GM23248 (cell line): ENCODE measurements at regions not wholly inside any gene's neighbourhood (a gene's known extent, or its start where the extent isn't known, plus 50 kb on each side); places are given as distances from the start of the nearest gene placed in this dataset.
"Not testable (repeated sequence)": the region's sequence is repeated elsewhere in the genome, so short reads cannot be mapped to it uniquely, and the experiment has no call there.

Experiments
- DNase-seq: peaks from one replicate; pipeline ENCODE4 v3.0.0-alpha.2; 2015
- H2AFZ ChIP-seq: fragments of 200-600 bp; sonication (generic); 2 replicates; pipeline ENCODE4 v1.6.1; 2016; ENCODE audit warnings: antibody characterized with exemption
- H3F3A ChIP-seq: fragments of 200-600 bp; sonication (generic); 2 replicates; pipeline ENCODE4 v1.6.1; 2016; ENCODE audit warnings: mild to moderate bottlenecking, antibody characterized with exemption, mixed run types; ENCODE audit not compliant: insufficient read depth
- H3K27ac ChIP-seq: fragments of 200-600 bp; sonication (generic); 2 replicates; pipeline ENCODE4 v1.5.1; 2016; ENCODE audit warnings: mild to moderate bottlenecking
- H3K27me3 ChIP-seq: fragments of 200-600 bp; sonication (generic); replicated peaks from 2 replicates; pipeline ENCODE4 v1.6.1; 2016; ENCODE audit warnings: mild to moderate bottlenecking; ENCODE audit not compliant: insufficient read depth
- H3K36me3 ChIP-seq: fragments of 200-600 bp; sonication (generic); 2 replicates; pipeline ENCODE4 v1.6.1; 2016; ENCODE audit warnings: low read depth, mild to moderate bottlenecking
- H3K4me1 ChIP-seq: fragments of 200-600 bp; sonication (generic); 2 replicates; pipeline ENCODE4 v1.6.1; 2016; ENCODE audit warnings: mild to moderate bottlenecking; ENCODE audit not compliant: insufficient read depth
- H3K4me2 ChIP-seq: fragments of 200-600 bp; sonication (generic); one replicate; pipeline ENCODE4 v1.6.1; 2016; ENCODE audit warnings: mild to moderate bottlenecking; ENCODE audit not compliant: unreplicated experiment
- H3K4me3 ChIP-seq: fragments of 200-600 bp; sonication (generic); 2 replicates; pipeline ENCODE4 v1.5.1; 2016; ENCODE audit warnings: mild to moderate bottlenecking
- H3K79me2 ChIP-seq: fragments of 200-600 bp; sonication (generic); 2 replicates; pipeline ENCODE4 v1.6.1; 2016; ENCODE audit warnings: mild to moderate bottlenecking; ENCODE audit not compliant: insufficient read depth
- H3K9ac ChIP-seq: fragments of 200-600 bp; sonication (generic); 2 replicates; pipeline ENCODE4 v1.6.1; 2016; ENCODE audit warnings: mild to moderate bottlenecking
- H3K9me2 ChIP-seq: fragments of 200-600 bp; sonication (generic); 2 replicates; pipeline ENCODE4 v1.6.1; 2016; ENCODE audit warnings: mixed run types, mild to moderate bottlenecking, moderate library complexity; ENCODE audit not compliant: insufficient read depth
- H3K9me3 ChIP-seq: fragments of 200-600 bp; sonication (generic); one replicate; pipeline ENCODE4 v1.6.1; 2017; ENCODE audit warnings: low read depth
- H4K20me1 ChIP-seq: fragments of 200-600 bp; sonication (generic); 2 replicates; pipeline ENCODE4 v1.6.0; 2016; ENCODE audit not compliant: insufficient read depth
- EZH2 ChIP-seq: fragments of 200-600 bp; sonication (generic); IDR thresholded peaks from 2 replicates; pipeline ENCODE4 v1.6.1; 2018; ENCODE audit warnings: antibody characterized with exemption, mild to moderate bottlenecking; ENCODE audit not compliant: insufficient read depth, poor library complexity, severe bottlenecking
- EZH2phosphoT487 ChIP-seq: fragments of 200-600 bp; sonication (generic); IDR thresholded peaks from 2 replicates; pipeline ENCODE4 v1.6.1; 2018; ENCODE audit warnings: antibody characterized with exemption, moderate library complexity, mild to moderate bottlenecking, low read depth; ENCODE audit not compliant: insufficient read depth
- WGBS, 2 experiments: methylation state at CpG; one replicate each; pipeline ENCODE4 v1.1.6; 2015 to 2017; ENCODE audit warnings: low lambda C conversion rate in 2 of 2, low coverage in 1 of 2; ENCODE audit errors: missing lambda C conversion rate in 2 of 2; 5-methylcytosine and 5-hydroxymethylcytosine counted together
- in situ Hi-C: fragments of 300-500 bp; cut with MboI; formaldehyde crosslinking; loops from 2 replicates; pipeline ENCODE4 v1.15.0; 2020

DNA sequence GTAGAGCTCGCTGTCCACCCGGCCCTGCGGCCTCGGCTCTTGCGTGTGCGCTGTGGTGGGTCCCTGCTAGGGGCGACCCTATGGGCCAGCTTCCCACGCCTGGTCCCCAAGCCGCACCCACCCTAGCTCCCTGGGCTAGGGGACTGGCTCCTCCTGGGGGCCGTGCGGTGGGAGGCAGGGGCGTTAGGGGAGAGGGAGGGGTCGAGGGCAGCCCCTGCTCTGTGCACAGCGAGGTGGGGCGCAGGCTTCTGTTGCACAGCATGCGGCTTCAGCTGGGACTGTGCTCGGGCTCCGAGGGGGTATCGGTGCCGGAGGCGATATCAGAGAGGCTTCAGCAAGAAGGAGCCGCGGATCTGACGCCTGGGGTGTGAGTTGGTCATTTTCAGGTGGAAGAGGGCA, 86.1 kb downstream of the ALG10 start:
- Histone ChIP-seq H3K9ac (no peak overlapping the region), H3K27ac (no peak overlapping the region), H3K27me3 (no peaks in the 10 kb centered on the region), H3K9me2 (no peaks in the 10 kb centered on the region), H3K79me2 (no peaks in the 10 kb centered on the region), H2AFZ (no peak overlapping the region), H3K4me3 (no peak overlapping the region), H3K4me1 (no peaks in the 10 kb centered on the region), H4K20me1 (no peaks in the 10 kb centered on the region), H3K9me3 (no peaks in the 10 kb centered on the region), H3F3A (no peaks in the 10 kb centered on the region), H3K4me2 (no peak overlapping the region), H3K36me3 (no peaks in the 10 kb centered on the region)
- no peak for DNase-seq
- WGBS, 2 experiments, result 33 to 43% methylated on average over 16 to 18 of the region's 24 CpGs
- in situ Hi-C loops, result no loop called here
- TF ChIP-seq EZH2phosphoT487 (no peak), EZH2 (no peak)

- DNase-seq, result no peak
- Histone ChIP-seq H3K9me2 (no peaks in the 10 kb centered on the region), H3K27ac (no peak overlapping the region), H3K36me3 (no peaks in the 10 kb centered on the region), H3K4me1 (no peaks in the 10 kb centered on the region), H3F3A (no peaks in the 10 kb centered on the region), H3K9ac (no peak overlapping the region), H4K20me1 (no peaks in the 10 kb centered on the region), H3K27me3 (no peaks in the 10 kb centered on the region), H3K4me2 (no peak overlapping the region), H3K4me3 (no peak overlapping the region), H3K79me2 (no peaks in the 10 kb centered on the region), H2AFZ (no peak overlapping the region), H3K9me3 (no peaks in the 10 kb centered on the region)
- TF ChIP-seq EZH2phosphoT487 (no peak), EZH2 (no peak)
- in situ Hi-C loops, result no loop called here
- WGBS, 2 experiments, result 60 to 66% methylated on average over 5 of the region's 5 CpGs
Observed at GRCh38 chr12:34108967-34109366, 86.7 kb downstream of the ALG10 start.

- H3F3A ChIP-seq, result no peaks in the 10 kb centered on the region
- no peak for TF ChIP-seq EZH2phosphoT487
- TF ChIP-seq EZH2, result no peak
Observed at GRCh38 chr12:34109390-34109789, 87.1 kb downstream of the ALG10 start.

GRCh38 chr12:34109909-34110531, 87.7 kb downstream of the ALG10 start:
- H2AFZ ChIP-seq, in situ Hi-C loops, H3K4me3 ChIP-seq, H3K27me3 ChIP-seq, H4K20me1 ChIP-seq, H3K9ac ChIP-seq, H3K9me3 ChIP-seq, H3K4me1 ChIP-seq, H3K36me3 ChIP-seq, H3K27ac ChIP-seq, H3K9me2 ChIP-seq, H3K79me2 ChIP-seq, H3F3A ChIP-seq, DNase-seq, H3K4me2 ChIP-seq: not testable (repeated sequence)
- WGBS, 2 experiments, result 40 to 52% methylated on average over 8 of the region's 8 CpGs

More at GRCh38 chr12:34109390-34109789, 87.1 kb downstream of the ALG10 start:
- H3K9me2 ChIP-seq, result no peaks in the 10 kb centered on the region
- no peaks in the 10 kb centered on the region for H3K27me3 ChIP-seq
- no peak overlapping the region for H3K4me2 ChIP-seq
- H3K36me3 ChIP-seq, result no peaks in the 10 kb centered on the region
- DNase-seq, result no peak
- H3K4me1 ChIP-seq, result no peaks in the 10 kb centered on the region
- H3K9me3 ChIP-seq, result no peaks in the 10 kb centered on the region
- WGBS, 2 experiments, result 37 to 38% methylated on average over 5 of the region's 5 CpGs
- H4K20me1 ChIP-seq, result no peaks in the 10 kb centered on the region
- H3K27ac ChIP-seq, result no peak overlapping the region
- H2AFZ ChIP-seq, result no peak overlapping the region
- H3K79me2 ChIP-seq, result no peaks in the 10 kb centered on the region
- H3K4me3 ChIP-seq, result no peak overlapping the region
- no peak overlapping the region for H3K9ac ChIP-seq
- in situ Hi-C loops, result no loop called here

DNA sequence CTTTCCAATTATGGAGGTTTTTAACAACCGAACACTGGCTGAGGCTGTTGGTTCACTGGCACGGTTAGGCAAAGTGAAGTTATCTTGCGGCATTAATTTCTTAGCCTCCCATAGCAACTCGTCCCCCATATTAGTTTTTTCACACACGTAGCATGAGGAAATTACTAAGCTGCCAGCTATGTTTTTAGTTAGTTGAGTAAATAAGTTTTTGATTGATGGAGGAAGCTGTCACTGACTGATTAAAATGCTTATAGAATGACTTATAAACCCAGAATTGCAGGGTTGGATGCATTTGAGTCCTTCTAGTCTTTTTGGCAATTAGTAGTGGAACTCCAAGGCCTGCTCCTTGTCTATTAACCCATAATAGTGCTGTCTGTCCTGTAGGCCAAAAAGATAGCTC, 97.1 kb downstream of the ALG10 start:
- Histone ChIP-seq H3K27ac (no peak overlapping the region), H3K36me3 (no peaks in the 10 kb centered on the region), H2AFZ (no peak overlapping the region), H3K9me2 (no peaks in the 10 kb centered on the region), H3K4me3 (no peak overlapping the region), H3K9me3 (no peaks in the 10 kb centered on the region), H3K4me2 (no peak overlapping the region), H3K4me1 (no peaks in the 10 kb centered on the region), H3K79me2 (no peaks in the 10 kb centered on the region), H3K9ac (no peak overlapping the region), H4K20me1 (no peaks in the 10 kb centered on the region), H3K27me3 (no peaks in the 10 kb centered on the region), H3F3A (no peaks in the 10 kb centered on the region)
- no peak for DNase-seq
- 51 to 56% methylated on average over 5 of the region's 5 CpGs for WGBS, 2 experiments
- in situ Hi-C loops, result no loop called here
- TF ChIP-seq EZH2phosphoT487, result no peak
- no peak for TF ChIP-seq EZH2
